HG02798 (cell line): ENCODE measurements at regions not wholly inside any gene's neighbourhood (a gene's known extent, or its start where the extent isn't known, plus 50 kb on each side); places are given as distances from the start of the nearest gene placed in this dataset.
"Not testable (repeated sequence)": the region's sequence is repeated elsewhere in the genome, so short reads cannot be mapped to it uniquely, and the experiment has no call there.

Source experiments
- ATAC-seq: cut with Tn5 transposase; IDR thresholded peaks from one replicate; pipeline ENCODE4 v1.9.1; 2021; ENCODE audit warnings: mild to moderate bottlenecking; ENCODE audit not compliant: unreplicated experiment, poor library complexity

DNA sequence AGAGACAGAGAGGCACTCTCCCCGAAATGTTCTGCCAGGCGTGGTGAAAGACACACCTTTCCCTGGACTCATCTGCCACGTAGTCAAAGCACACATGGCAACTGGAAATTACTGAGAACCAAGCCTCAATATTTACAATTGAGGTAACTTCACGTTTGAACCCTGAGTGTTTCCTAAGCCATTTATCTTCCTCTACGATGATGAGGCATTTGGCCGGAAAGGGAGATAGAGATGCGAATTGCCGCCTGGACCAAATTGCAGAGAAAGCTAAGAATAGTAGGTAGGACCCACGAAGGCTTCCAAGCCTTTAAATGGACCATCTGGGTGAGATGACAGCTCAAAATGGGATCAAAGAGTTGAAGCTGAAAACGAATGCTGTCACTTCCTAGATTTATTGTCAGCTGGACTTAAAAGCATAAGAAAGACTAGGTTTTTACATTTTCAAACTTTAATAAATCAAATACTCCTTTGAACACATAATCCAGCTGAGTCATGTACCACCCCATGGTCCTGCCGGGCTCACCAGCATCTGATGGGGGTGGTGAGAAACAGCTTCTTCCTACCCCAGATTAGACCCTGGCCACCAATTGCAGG lies 135.6 kb upstream of the LYZL2 start:
- no peak for ATAC-seq

DNA sequence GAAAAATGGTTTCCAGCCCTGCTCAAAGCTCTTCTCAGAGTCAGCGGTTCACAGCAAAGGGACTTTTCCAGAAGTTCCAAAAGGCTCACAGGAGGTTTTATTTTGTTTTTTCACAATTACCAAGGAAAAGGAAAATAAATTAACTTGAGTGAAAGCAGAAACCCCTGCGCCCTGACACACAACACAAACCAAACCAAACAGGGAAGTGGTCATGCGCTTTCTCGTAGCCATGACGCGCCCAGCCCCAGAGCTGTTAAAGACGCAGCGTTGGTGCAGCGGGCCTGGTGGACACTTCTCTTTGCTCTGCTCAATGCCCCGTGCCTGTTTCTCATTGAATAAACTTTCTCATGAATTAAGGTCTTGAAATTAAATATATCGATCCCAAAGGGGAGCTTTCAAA lies 134.4 kb upstream of the LYZL2 start:
- ATAC-seq, result no peak

DNA sequence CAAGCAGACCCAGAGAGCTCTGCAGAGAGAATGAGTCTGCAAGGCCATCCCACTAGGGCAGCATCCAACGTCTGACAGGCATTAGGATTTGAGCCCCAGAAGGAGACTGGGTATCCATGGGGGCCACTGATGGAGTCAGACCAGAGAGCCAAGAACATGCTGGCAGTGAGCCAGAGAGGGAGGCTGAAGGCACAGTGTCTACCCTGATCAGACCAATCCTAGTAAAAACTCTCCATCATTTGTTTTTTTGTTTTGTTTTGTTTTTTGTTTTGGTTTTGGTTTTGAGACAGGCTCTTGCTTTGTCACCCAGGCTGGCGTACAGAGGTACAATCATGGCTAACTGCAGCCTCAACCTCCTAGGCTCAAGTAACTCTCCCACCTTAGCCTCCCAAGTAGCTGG lies 133.1 kb upstream of the LYZL2 start:
- no peak for ATAC-seq

DNA sequence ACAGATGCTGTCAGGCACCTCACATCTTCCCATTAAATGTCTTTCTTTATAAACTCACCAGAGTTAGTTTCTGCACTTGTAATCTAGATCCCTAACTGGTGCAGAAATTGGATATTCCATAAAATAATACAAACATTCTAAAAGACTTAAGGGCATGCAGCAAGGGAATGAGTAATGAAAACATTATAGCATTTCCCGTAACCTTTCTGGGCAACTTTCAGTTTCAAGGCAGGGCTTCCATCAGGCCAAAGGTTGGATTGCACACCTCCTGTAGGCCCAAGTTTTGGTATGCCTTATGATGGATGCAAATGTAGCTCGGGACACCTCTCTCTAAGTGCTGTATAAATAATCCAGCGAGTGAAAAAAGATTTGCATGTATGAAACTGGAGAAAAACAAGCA lies 129.9 kb upstream of the LYZL2 start:
- no peak for ATAC-seq

DNA sequence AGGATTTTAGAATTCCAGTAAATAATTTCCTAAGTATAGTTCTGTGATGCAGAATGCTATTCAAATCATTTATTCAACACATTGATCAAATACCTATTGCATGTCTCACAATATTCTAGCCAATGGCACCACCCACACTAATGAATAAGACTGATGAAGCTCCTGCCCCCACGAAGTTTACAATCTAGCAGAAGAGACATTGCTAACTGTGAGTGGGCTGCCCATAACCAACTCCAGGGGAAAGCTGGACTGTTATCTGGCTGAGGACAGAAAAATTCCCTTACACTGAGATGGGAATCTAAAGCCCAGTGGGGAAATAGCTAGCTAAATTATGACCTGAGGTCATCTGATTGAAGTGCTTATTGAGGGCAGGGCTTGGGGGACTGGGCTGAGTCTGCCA lies 128.8 kb upstream of the LYZL2 start:
- no peak for ATAC-seq

DNA sequence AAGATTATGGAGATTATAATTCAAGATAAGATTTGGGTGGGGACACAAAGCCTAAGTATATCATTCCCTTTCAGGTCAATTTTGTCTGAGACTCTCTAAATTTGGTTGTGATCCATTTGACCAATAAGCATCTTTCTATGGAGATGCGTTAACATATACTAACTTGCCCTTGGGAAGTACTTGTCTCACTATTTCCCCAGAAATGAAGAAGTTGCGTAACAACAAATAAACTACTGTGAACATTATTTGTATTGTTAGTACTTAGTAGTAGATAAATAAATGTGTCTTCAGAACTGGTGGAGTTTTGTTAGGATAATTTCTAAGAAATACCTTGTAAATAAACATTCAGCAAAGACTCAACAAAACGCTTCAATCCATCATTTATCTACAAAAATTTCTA lies 127.3 kb upstream of the LYZL2 start:
- no peak for ATAC-seq

DNA sequence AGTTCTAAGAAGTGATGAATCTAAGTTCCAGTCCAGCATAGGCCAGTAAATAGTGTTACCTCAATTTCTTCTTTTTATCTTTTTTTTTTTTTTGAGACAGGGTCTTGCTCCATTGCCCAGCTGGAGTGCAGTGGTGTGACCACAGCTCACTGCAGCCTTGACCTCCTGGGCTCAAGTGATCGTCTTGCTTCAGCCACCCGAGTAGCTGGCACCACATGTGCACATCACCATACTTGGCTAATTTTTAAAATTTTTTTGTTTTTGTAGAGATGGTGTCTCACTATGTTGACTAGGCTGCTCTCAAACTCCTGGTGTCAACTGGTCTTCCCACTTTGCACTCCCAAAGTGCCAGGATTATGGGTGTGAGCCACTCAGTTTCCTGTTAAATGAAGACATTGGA lies 126.6 kb upstream of the LYZL2 start:
- ATAC-seq, result no peak

DNA sequence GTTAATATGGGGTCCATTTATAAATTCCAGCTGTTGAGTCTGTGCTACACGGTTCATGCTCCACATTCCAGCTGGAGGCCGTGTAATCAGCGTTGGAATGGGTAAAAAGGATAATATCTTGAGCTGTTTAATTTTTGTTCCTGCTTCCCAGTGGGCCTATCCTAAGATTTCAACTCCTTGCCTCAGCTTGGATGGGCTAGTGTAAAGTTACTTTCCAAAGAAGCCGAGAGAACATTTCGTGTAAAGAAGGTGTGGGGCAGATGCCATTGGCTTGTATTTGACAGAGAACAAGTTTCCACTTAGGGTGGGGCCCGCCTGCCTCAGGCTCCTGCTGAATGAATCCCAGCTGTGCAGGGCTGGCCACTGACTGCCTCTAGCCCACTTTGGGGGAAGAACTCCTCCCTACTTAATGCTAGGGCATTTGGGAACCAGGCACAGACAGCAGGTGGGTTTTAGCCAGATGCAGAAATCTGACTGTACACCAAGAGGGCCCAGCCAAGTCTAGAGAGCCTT lies 125.9 kb upstream of the LYZL2 start:
- no peak for ATAC-seq

DNA sequence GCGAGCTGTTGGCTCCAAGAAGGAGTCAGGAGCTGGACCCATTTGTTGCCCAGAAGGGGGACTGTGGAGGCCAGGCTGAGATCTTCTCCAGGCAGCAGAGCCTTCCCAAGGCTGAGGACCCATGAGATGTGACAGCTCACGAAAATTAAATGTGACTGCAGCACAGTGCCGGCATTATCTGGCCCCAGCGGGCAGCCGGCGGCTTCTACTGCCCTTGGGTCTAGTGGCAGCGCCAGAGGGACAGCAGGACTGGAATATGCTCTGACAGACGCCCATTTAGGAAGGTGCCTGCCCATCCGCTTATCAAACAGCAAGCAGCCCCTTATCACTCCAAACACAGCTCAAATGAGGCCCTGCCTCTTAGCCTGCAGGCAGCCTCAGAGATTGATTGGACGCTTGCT lies 122.9 kb upstream of the LYZL2 start:
- no peak for ATAC-seq

DNA sequence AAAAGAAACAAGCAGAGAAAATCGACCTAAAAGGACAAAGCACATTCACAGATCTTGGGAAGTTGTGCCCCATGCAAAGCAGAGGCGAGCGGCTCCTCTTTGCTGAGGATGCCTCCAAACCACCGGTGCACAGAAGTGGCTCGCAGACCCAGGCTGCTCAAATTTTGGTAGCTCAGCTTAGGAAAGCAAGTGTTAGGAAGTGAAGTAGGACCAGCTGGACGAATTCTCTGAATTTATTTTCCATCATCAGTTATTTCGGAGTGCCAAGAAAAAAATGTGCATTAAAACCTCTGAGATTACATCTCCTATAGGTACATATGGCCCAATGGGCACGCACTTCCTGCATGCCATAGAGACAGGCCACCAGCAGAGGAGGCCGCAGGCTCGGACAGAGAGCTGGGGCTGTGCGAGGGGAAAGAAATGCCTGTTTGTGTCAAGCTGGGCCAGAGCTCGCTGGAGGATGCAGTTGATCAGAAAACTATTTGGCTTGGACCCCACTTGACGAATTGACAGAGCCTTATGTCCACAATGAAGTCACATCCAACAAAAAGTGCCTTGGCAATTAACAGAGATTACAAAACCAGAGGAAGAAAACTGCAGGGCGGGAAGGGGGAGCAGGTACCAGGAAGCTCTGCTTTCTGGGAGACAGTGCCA lies 122.3 kb upstream of the LYZL2 start:
- peak; percentile 63 for ATAC-seq

DNA sequence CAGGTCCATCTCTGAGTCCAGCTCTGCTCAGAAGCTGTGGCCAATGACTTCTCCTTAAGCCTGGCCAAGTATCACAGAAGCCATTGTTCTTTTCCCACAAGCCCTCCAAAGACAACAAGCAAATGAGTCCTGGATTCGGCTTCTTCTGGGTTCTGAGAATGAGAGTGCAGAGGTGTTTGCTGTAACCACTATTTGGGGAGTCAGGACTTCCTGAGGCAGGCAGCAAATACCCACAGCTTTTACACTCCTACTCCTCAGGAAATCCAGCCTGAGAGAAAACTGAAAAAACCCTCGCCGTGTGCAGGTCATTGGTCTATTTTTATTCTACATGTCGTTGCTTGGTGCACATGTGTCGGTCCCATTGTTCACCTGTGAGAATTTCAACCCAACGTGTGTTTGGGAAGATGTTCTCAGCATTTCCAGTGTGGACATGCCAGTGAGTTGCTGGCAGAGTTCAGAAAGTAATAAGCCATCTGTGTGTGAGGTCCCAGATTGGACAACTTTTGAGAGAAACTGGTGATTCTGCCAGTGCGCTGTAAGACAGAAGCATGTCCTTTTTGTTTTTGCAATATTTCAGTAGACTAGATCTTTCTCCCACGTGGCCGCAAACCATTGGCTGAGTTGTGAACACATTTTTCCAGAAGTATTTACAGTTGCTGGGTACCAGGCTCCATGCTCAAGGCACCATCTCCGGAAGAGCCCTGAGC lies 121.6 kb upstream of the LYZL2 start:
- peak; percentile 44 for ATAC-seq

DNA sequence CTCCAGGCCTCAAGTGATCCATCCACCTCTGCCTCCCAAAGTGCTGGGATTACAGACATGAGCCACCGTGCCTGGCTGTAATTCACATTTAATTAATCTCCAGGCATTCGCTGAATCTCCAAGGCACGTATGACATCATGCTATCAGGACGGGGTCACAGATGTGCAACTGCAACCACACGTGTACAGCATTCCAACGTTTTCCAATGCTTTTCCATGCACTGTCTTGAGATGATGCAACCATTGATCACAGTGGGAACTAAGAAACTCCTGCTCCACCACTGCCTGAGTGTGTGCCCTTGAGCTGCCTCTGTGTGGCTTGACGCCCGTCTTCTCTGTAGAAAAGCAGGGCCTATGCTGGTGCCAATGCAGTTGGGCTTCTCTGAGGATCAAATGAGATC lies 119.8 kb upstream of the LYZL2 start:
- no peak for ATAC-seq

DNA sequence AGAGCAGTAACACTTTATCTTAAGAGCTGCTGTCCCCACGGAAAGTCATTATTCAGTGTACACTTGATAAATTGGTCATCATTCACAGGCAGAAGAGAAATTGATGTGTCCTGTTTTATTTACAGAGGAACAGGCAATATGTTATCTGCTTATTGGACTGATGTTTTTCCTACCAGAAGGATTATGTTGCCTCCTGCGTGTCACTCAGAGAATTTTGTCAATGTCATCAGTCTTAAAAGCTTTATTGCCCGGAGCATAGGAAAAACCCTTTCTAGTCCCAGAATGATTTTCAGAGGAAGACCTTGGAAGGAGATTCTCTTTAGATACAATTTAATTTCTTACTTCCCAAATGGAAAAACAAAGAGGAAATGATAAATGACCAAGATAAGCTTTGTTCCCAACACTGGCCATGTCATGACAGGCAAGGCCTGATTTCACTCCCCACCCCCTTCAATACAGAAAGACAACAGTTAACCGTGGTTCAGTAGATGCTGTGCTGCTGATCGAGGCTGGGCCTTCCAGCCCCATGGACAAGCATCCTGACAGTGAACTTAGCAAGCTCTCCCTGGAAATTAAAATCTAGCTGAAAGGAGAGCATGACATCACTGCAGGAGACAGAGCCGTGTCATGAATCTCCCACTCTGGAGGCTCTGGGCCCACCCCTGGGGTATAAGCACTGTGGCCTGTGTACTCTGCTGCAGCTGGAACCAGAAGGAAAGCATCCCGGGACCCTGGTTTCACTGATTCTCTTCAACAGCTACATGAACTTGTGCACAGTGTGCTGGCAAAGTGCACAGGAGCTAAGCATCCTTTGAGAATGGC lies 118.8 kb upstream of the LYZL2 start:
- ATAC-seq, result no peak

DNA sequence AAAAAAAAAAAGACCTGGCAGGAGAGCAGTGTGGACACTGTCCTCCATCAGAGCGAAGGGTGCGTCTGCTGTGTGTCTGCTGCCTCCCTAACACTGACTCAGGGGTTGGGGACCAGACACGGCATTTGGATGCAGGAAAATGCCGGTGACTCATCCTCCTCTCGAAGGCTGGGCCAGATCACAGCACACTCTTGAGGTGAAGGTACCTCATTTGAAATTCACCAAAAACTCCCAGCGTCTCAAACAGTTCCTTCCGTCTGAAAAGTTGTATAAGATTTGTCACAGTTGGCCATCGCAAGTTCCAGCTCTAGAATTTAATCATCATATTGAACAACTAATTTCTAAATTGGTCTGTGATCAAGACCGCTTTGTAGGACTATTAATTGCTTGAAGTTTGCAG lies 118.1 kb upstream of the LYZL2 start:
- peak; percentile 33 for ATAC-seq

DNA sequence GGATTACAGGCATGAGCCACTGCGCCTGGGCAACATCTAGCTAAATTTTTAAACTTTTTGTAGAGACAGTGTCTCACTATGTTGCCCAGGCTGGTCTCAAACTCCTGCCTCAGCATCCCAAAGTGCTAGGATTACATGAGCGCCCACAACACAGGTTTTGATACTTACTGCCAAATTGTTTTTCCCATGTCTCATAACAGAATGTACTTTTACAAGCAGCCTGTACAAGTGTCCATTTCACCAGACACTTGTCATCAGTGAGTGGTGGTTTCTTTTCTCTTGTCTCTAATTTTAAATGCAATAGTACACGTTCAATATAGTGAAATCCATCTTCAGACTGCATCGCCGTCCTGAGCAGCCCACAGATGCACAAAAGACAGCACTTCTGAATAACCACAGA lies 116.4 kb upstream of the LYZL2 start:
- no peak for ATAC-seq

DNA sequence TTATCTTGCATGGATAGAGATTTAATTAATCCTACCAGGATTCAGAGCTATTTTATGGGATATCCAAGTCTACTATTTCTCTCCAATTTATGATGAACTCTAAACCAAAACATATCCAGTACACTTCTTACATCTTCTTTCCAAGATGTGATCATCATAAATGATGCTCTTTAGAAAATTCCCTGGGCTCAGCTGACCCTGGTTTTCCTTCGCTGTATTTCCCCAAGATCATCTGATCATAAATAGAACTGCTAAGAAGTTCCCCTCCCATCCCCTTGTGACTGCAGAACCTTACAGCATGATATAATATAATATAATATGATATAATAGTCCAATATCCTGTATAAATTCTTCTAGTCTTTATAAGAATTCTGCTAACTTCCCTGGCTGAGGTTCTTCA lies 114.6 kb upstream of the LYZL2 start:
- no peak for ATAC-seq

DNA sequence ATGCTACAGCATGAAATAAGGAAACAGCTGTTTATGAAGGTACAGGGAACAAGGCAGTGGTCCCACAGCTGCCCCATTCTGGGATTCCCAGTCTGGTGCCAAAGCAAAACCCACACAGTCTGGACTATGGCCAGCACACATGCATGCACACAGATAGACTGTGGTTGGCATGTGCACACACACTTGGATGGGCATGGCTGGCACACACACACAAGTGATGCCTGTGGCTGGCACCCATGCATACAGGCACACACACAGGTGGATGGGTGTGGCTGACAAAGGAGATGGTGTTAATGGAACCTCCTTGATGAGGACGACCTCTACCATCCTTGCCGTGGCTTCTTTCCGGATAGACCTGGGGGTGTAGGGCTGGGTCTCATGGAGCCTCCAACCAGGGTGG lies 114.0 kb upstream of the LYZL2 start:
- ATAC-seq, result no peak

DNA sequence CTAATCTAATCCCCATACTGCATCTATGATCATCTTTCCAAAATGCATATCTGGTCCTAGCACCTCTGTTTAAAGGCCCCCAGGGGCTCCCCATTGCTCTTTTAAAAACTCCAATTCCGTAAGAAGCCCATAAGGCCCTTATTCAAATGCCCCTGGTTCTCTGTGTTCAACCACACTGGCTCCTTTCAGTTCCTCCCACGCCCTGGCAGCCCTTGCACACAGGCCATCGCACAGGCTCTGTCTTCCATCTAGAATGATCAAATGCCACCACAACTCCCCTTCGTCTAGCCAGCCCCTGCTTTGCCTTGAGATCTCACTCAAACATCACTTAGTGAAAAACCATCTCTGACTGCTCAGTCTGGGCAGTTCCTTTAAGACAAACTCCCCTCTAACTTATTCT lies 112.9 kb upstream of the LYZL2 start:
- peak; percentile 88 for ATAC-seq

DNA sequence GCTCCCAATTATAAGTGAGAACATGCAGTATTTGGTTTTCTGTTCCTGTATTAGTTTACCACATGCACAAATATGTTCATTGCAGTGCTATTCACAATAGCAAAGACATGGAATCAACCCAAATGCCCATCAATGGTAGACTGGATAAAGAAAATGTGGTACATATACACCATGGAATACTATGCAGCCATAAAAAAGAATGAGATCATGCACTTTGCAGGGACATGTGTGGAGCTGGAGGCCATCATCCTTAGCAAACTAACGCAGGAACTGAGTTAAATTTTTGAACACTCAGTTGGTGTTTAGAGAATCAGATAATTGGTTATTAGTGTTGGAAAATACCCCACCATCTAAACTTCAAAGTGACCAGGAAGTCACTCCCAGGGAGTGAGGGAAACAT lies 111.2 kb upstream of the LYZL2 start:
- not testable (repeated sequence) for ATAC-seq

DNA sequence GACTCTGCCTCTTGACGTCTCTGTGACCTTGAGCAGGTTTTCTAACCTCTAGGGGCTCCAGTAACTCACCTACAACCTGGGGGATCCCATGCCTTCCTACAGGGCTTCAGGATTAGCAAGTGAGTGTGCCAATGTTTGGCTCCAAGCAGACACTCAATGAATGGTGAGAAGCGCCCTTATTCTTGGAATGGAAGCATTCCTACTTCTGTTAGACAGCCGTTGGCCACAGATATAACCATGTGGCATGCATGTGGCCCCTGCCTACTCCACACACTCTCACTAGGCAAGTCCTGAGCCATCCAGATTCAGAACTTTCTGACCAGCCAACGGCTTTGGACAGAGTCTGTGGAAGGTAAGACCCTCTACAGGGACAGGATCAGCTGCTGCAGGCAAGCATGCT lies 108.9 kb upstream of the LYZL2 start:
- no peak for ATAC-seq

DNA sequence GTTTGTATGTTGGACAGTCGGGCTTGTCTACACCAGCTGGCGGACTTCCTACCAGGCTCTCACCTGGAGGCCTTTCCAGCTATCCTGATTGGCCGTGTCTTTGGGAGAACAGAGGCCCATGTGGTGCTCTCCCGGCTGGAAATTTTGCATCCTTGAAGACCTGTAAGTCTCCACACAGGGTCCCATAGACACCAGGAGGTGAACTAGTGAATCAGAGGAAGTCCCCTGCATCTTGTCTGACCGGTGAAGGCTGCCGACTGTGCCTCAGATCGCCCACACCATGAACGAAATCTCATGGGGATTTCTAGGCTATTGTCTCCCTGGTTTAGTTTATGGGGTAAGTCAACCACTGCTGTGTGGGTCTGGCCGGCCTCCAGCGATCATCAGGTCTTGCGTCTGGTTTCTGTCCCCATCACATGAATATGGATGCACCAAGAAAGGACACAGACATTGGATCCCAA lies 108.4 kb upstream of the LYZL2 start:
- peak; percentile 42 for ATAC-seq
